HCT116 (cell line): ENCODE measurements at regions not wholly inside any gene's neighbourhood (a gene's known extent, or its start where the extent isn't known, plus 50 kb on each side); places are given as distances from the start of the nearest gene placed in this dataset.

ENCODE experiments used
- ATAC-seq: fragments of 200-7000 bp; cut with Tn5 transposase; 2 replicates; pipeline ENCODE4 v1.9.1; 2020; ENCODE audit warnings: mild to moderate bottlenecking, moderate library complexity
- BruUV-seq: library from RNA; stranded (reverse); fragments of 400-500 nt; replicated peaks from 2 replicates; lab custom pipeline; 2021; lab: Mats Ljungman, UMichigan
- CTCF ChIA-PET: fragments of 300-600 bp; sonication (Branson Sonifier 250); formaldehyde crosslinking; loops from one replicate; lab custom pipeline; 2021; ENCODE audit warnings: antibody characterized with exemption; lab: Charles Lee
- POLR2A ChIA-PET: fragments of 300-600, 350-600 bp; sonication (Branson Sonifier 250); formaldehyde crosslinking; loops from one replicate; lab custom pipeline; 2021; ENCODE audit warnings: antibody characterized with exemption; lab: Charles Lee
- RAD21 ChIA-PET, 2 experiments: fragments of 300-600 bp; sonication (Branson Sonifier 250); formaldehyde crosslinking; loops; one replicate each; lab custom pipeline; 2023; ENCODE audit warnings: low total read pairs in 2 of 2; ENCODE audit not compliant: uncharacterized antibody in 2 of 2, unreplicated experiment in 2 of 2, low non-redundant PET in 1 of 2; lab: Charles Lee
- DNase-seq: peaks from one replicate; pipeline ENCODE4 v3.0.0-alpha.2; 2010; ENCODE audit warnings: low read depth, low spot score
- H2AFZ ChIP-seq: fragments of 200-600 bp; shearing (Covaris generic), sonication (generic); 2 replicates; pipeline ENCODE4 v1.6.1; 2017; ENCODE audit warnings: low read depth, mixed run types, mixed read lengths, antibody characterized with exemption, low read length; ENCODE audit not compliant: poor library complexity, severe bottlenecking
- H3K27ac ChIP-seq: 2 replicates; pipeline ENCODE4 v1.5.1; 2012; ENCODE audit warnings: low read depth, low read length
- H3K27me3 ChIP-seq: fragments of 200-600 bp; sonication (generic); 2 replicates; pipeline ENCODE4 v1.6.1; 2016; ENCODE audit warnings: mixed run types, low read length, mixed read lengths; ENCODE audit not compliant: insufficient read depth
- H3K36me3 ChIP-seq, 2 experiments: fragments of 200-500 bp in 1 of 2; fragments of 200-600 bp in 1 of 2; sonication (Bioruptor generic) in 1 of 2; sonication (generic) in 1 of 2; 2 replicates each; pipeline versions ENCODE4 v1.5.1 to v1.6.1; 2014 to 2016; ENCODE audit warnings: low read length in 2 of 2, inconsistent platforms in 1 of 2, mixed read lengths in 1 of 2, mixed run types in 1 of 2; ENCODE audit not compliant: insufficient read depth in 2 of 2, control insufficient read depth in 1 of 2
- H3K4me1 ChIP-seq, 2 experiments: fragments of 200-600 bp in 1 of 2; sonication (generic) in 1 of 2; 2 replicates each; pipeline versions ENCODE4 v1.5.1 to v1.6.1; 2012 to 2017; ENCODE audit warnings: low read length in 2 of 2, inconsistent platforms in 1 of 2, mild to moderate bottlenecking in 1 of 2, mixed read lengths in 1 of 2, mixed run types in 1 of 2, moderate library complexity in 1 of 2; ENCODE audit not compliant: insufficient read depth in 2 of 2, control insufficient read depth in 1 of 2
- H3K4me2 ChIP-seq: fragments of 200-600 bp; sonication (generic); 2 replicates; pipeline ENCODE4 v1.6.1; 2017; ENCODE audit warnings: mixed run types, low read length, mixed read lengths
- H3K4me3 ChIP-seq, 2 experiments: fragments of 200-600 bp in 1 of 2; sonication (generic) in 1 of 2; replicated peaks in 1 of 2; 2 replicates each; pipeline ENCODE4 v1.5.1; 2011 to 2016; ENCODE audit warnings: low read length in 2 of 2, control low read depth in 1 of 2, low read depth in 1 of 2, mild to moderate bottlenecking in 1 of 2, mixed read lengths in 1 of 2, mixed run types in 1 of 2
- H3K79me2 ChIP-seq: fragments of 200-600 bp; sonication (generic); 2 replicates; pipeline ENCODE4 v1.6.1; 2017; ENCODE audit warnings: mild to moderate bottlenecking, mixed run types, low read length, moderate library complexity, mixed read lengths; ENCODE audit not compliant: insufficient read depth
- H3K9ac ChIP-seq: fragments of 200-600 bp; sonication (generic); 2 replicates; pipeline ENCODE4 v1.6.1; 2016; ENCODE audit warnings: low read length, mixed read lengths
- H3K9me2 ChIP-seq: fragments of 200-600 bp; sonication (generic), shearing (Covaris generic); 2 replicates; pipeline ENCODE4 v1.6.1; 2017; ENCODE audit warnings: mixed run types, mild to moderate bottlenecking, moderate library complexity; ENCODE audit not compliant: insufficient read depth
- H3K9me3 ChIP-seq, 2 experiments: fragments of 200-500 bp in 1 of 2; fragments of 200-600 bp in 1 of 2; sonication (Bioruptor generic) in 1 of 2; sonication (generic) in 1 of 2; 2 replicates each; pipeline ENCODE4 v1.6.1; 2014 to 2017; ENCODE audit warnings: low read length in 2 of 2, mixed read lengths in 2 of 2, inconsistent platforms in 1 of 2, low read depth in 1 of 2, mild to moderate bottlenecking in 1 of 2, mixed run types in 1 of 2, moderate library complexity in 1 of 2; ENCODE audit not compliant: control insufficient read depth in 1 of 2, insufficient read depth in 1 of 2
- H4K20me1 ChIP-seq: fragments of 200-600 bp; sonication (generic), shearing (Covaris generic); 2 replicates; pipeline ENCODE4 v1.6.1; 2017; ENCODE audit warnings: mixed run types, mild to moderate bottlenecking, moderate library complexity; ENCODE audit not compliant: insufficient read depth
- CBX3 ChIP-seq: IDR thresholded peaks from 2 replicates; pipeline ENCODE4 v1.6.1; 2012; ENCODE audit warnings: low read depth
- EGR1 ChIP-seq: IDR thresholded peaks from 2 replicates; pipeline ENCODE4 v1.6.1; 2012; ENCODE audit warnings: low read depth
- ELF1 ChIP-seq: IDR thresholded peaks from 2 replicates; pipeline ENCODE4 v1.6.1; 2012; ENCODE audit warnings: low read depth, borderline replicate concordance
- EZH2phosphoT487 ChIP-seq: fragments of 200-600 bp; IDR thresholded peaks from 2 replicates; pipeline ENCODE4 v1.6.1; 2018; ENCODE audit warnings: antibody characterized with exemption, borderline replicate concordance
- JUND ChIP-seq: IDR thresholded peaks from 2 replicates; pipeline ENCODE4 v1.6.1; 2012
- POLR2A ChIP-seq: IDR thresholded peaks from 2 replicates; pipeline ENCODE4 v1.7.0; 2011; ENCODE audit warnings: borderline replicate concordance; ENCODE audit not compliant: insufficient read depth, insufficient read length; ENCODE audit errors: extremely low read depth
- RAD21 ChIP-seq: IDR thresholded peaks from 2 replicates; pipeline ENCODE4 v1.6.1; 2012; ENCODE audit warnings: low read depth, mild to moderate bottlenecking
- SIN3A ChIP-seq: IDR thresholded peaks from 2 replicates; pipeline ENCODE4 v1.6.1; 2012; ENCODE audit warnings: low read depth
- YY1 ChIP-seq: IDR thresholded peaks from 2 replicates; pipeline ENCODE4 v1.6.1; 2011; ENCODE audit warnings: low read length, low read depth, moderate library complexity, mild to moderate bottlenecking; ENCODE audit not compliant: insufficient replicate concordance; ENCODE audit errors: extremely low read depth
- ZFX ChIP-seq: fragments of 450-650 bp; IDR thresholded peaks from 2 replicates; pipeline ENCODE4 v1.6.1; 2017
- intact Hi-C: fragments of 100-400 bp; cut with micrococcal nuclease; formaldehyde crosslinking; loops from 2 replicates; pipeline ENCODE4 v1.10.0; 2022
- TF ChIP-seq, protein P1 (sequence below), 3 experiments: fragments of 200-600 bp in 1 of 3; sonication (generic) in 1 of 3; IDR thresholded peaks in 2 of 3; conservative IDR thresholded peaks in 1 of 3; 2 replicates each; pipeline ENCODE4 v1.5.1; 2012 to 2017; ENCODE audit warnings: low read depth in 2 of 3, low read length in 2 of 3, antibody characterized with exemption in 1 of 3, borderline replicate concordance in 1 of 3, control low read depth in 1 of 3, mild to moderate bottlenecking in 1 of 3, mixed read lengths in 1 of 3, mixed run types in 1 of 3, moderate library complexity in 1 of 3; ENCODE audit not compliant: insufficient read depth in 1 of 3

DNA sequence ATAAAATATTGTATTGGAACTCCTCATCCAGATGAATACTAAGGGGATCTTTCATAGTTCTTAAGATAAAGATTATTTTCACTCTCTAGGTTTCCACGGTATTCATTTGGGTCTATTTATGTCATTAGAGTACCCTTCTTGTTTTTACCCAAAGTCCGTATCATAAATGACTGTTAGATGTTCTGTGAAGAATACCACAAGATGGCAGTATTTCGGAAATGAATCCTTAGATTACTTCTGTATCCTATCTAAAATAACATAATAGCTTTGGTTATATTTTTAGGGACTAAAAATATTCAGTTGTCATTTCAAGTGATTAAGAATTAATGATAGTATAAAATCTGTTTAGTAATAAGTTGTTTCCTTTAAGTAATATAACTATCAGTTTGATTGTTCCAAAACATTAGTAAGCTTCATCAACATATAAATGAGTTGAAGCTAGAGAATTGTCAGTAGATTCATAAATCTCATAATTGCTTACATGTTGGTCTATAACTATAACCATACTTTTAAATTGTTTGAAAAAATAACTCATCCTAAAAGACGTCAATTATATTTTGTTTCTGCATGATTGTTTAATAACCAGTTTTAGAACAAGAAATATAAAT, 337.5 kb upstream of the KCND2 start:
- DNase-seq = peak; percentile 32
- Histone ChIP-seq H3K27ac (no peak overlapping the region), H2AFZ (peak overlapping the region; percentile 77), H3K27me3 (no peaks in the 10 kb centered on the region), H3K9ac (no peak overlapping the region), H3K4me3 (no peak overlapping the region), H3K4me2 (no peak overlapping the region), H3K9me3 (no peaks in the 10 kb centered on the region), H3K9me2 (no peaks in the 10 kb centered on the region), H4K20me1 (no peaks in the 10 kb centered on the region)
- POLR2A ChIA-PET = no interaction called here
- intact Hi-C loops = loop anchor here (1.0 to 10.0 kb wide), 3 partner anchors 337 to 789 kb away; no protein-coding TSS in a partner anchor
- BruUV-seq = no TSS peak
- TF ChIP-seq JUND (no peak), EGR1 (no peak), SIN3A (no peak), RAD21 (peak; percentile 50), ZFX (no peak)
- TF ChIP-seq, protein P1, sequence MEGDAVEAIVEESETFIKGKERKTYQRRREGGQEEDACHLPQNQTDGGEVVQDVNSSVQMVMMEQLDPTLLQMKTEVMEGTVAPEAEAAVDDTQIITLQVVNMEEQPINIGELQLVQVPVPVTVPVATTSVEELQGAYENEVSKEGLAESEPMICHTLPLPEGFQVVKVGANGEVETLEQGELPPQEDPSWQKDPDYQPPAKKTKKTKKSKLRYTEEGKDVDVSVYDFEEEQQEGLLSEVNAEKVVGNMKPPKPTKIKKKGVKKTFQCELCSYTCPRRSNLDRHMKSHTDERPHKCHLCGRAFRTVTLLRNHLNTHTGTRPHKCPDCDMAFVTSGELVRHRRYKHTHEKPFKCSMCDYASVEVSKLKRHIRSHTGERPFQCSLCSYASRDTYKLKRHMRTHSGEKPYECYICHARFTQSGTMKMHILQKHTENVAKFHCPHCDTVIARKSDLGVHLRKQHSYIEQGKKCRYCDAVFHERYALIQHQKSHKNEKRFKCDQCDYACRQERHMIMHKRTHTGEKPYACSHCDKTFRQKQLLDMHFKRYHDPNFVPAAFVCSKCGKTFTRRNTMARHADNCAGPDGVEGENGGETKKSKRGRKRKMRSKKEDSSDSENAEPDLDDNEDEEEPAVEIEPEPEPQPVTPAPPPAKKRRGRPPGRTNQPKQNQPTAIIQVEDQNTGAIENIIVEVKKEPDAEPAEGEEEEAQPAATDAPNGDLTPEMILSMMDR (IDR thresholded peaks at IDR 0.05 in 2 of 3, conservative IDR thresholded peaks at IDR 0.05 in 1 of 3; ENCODE audit: borderline replicate concordance in 1 of 3, insufficient read depth in 1 of 3, low read depth in 2 of 3, low read length in 2 of 3) = peak; percentile 26 to 58 (median 52); a peak in 5 of 6 replicates
- TF ChIP-seq, all 23 proteins: peak for 2
- Histone ChIP-seq H3K79me2 (no peaks in the 10 kb centered on the region), H3K36me3 (no peaks in the 10 kb centered on the region), H3K4me1 (no peaks in the 10 kb centered on the region)
- peak; percentile 70 for ATAC-seq
- RAD21 ChIA-PET = no interaction called here
- CTCF ChIA-PET = interaction anchor here (0.7 to 2.8 kb wide), 13 partner anchors 10 to 789 kb away, joined by 3 to 31 read pairs (median 4); no protein-coding TSS in a partner anchor

- POLR2A ChIA-PET = no interaction called here
- no peaks in the 10 kb centered on the region for H4K20me1 ChIP-seq
- no peak overlapping the region for H3K4me3 ChIP-seq
- intact Hi-C loops = loop anchor here (10.0 kb wide), 1 partner anchor 788 kb away; no protein-coding TSS in a partner anchor
- no peaks in the 10 kb centered on the region for H3K9me2 ChIP-seq
- no peaks in the 10 kb centered on the region for H3K36me3 ChIP-seq
- BruUV-seq = no TSS peak
- no peaks in the 10 kb centered on the region for H3K4me1 ChIP-seq
- no peak overlapping the region for H2AFZ ChIP-seq
- H3K79me2 ChIP-seq = no peaks in the 10 kb centered on the region
- ATAC-seq (no peak), DNase-seq (no peak)
- H3K27ac ChIP-seq = no peak overlapping the region
- no peaks in the 10 kb centered on the region for H3K9me3 ChIP-seq
- RAD21 ChIA-PET = no interaction called here
- no peak overlapping the region for H3K9ac ChIP-seq
- H3K4me2 ChIP-seq = no peak overlapping the region
- CTCF ChIA-PET = interaction anchor here (1.9 to 2.8 kb wide), 2 partner anchors 10 to 11 kb away, joined by 11 to 31 read pairs; no protein-coding TSS in a partner anchor
- H3K27me3 ChIP-seq = no peaks in the 10 kb centered on the region
- no peak for TF ChIP-seq SIN3A
- no peak for TF ChIP-seq CBX3
- no peak for TF ChIP-seq POLR2A
- no peak for TF ChIP-seq EZH2phosphoT487
- no peak for TF ChIP-seq YY1
- TF ChIP-seq ELF1 = no peak
- TF ChIP-seq, protein P1 (IDR thresholded peaks at IDR 0.05 in 2 of 3, conservative IDR thresholded peaks at IDR 0.05 in 1 of 3; ENCODE audit: borderline replicate concordance in 1 of 3, insufficient read depth in 1 of 3, low read depth in 2 of 3, low read length in 2 of 3) = no peak
- no peak for TF ChIP-seq RAD21
Measured at GRCh38 chr7:119936836-119937235, 336.1 kb upstream of the KCND2 start.
